Nucleus accumbens (tissue), 56 donors: ENCODE measurements at regions not wholly inside any gene's neighbourhood (a gene's known extent, or its start where the extent isn't known, plus 50 kb on each side); places are given as distances from the start of the nearest gene placed in this dataset.

Source experiments
- DNase-seq, 56 donors: peaks; one replicate each; lab custom pipeline; 2025; lab: John Stamatoyannopoulos, UW

- DNase-seq, result no peak
Observed at GRCh38 chr21:16768096-16768495, 744.7 kb upstream of the CXADR start.

- DNase-seq, result no peak
Observed at GRCh38 chr21:16770266-16770665, 742.6 kb upstream of the CXADR start.

GRCh38 chr21:16773206-16773605 is 739.6 kb upstream of the CXADR start:
- no peak for DNase-seq

- DNase-seq, result peak in 34 of 56 donors; percentile 2 to 73 (median 27)
Observed at GRCh38 chr21:16775076-16775475, 737.8 kb upstream of the CXADR start.

GRCh38 chr21:16777041-16777720 is 735.7 kb upstream of the CXADR start:
- no peak for DNase-seq

- no peak for DNase-seq
Observed at GRCh38 chr21:16788584-16788983, 724.3 kb upstream of the CXADR start.

- DNase-seq, result no peak
Observed at GRCh38 chr21:16789636-16790035, 723.2 kb upstream of the CXADR start.

GRCh38 chr21:16792101-16792500 is 720.7 kb upstream of the CXADR start:
- peak in 8 of 56 donors; percentile 2 to 30 (median 14) for DNase-seq

GRCh38 chr21:16794950-16795349 is 717.9 kb upstream of the CXADR start:
- no peak for DNase-seq

GRCh38 chr21:16796776-16797175 is 716.1 kb upstream of the CXADR start:
- no peak for DNase-seq

GRCh38 chr21:16797540-16797939 is 715.3 kb upstream of the CXADR start:
- DNase-seq, result peak in 11 of 56 donors; percentile 1 to 49 (median 18)

- no peak for DNase-seq
Observed at GRCh38 chr21:16797966-16798365, 714.9 kb upstream of the CXADR start.

- no peak for DNase-seq
Observed at GRCh38 chr21:16800536-16801275, 712.1 kb upstream of the CXADR start.

- no peak for DNase-seq
Observed at GRCh38 chr21:16811011-16811410, 701.8 kb upstream of the CXADR start.

GRCh38 chr21:16811970-16812369 is 700.9 kb upstream of the CXADR start:
- DNase-seq, result no peak

- no peak for DNase-seq
Observed at GRCh38 chr21:16815243-16815642, 697.6 kb upstream of the CXADR start.

GRCh38 chr21:16821588-16821987 is 691.3 kb upstream of the CXADR start:
- DNase-seq, result no peak

- DNase-seq, result no peak
Observed at GRCh38 chr21:16829532-16829931, 683.3 kb upstream of the CXADR start.

GRCh38 chr21:16832791-16833190 is 680.1 kb upstream of the CXADR start:
- DNase-seq, result no peak

GRCh38 chr21:16834791-16835190 is 678.1 kb upstream of the CXADR start:
- DNase-seq, result no peak

- DNase-seq, result no peak
Observed at GRCh38 chr21:16837321-16837720, 675.5 kb upstream of the CXADR start.

- DNase-seq, result no peak
Observed at GRCh38 chr21:16837721-16838120, 675.1 kb upstream of the CXADR start.
